HG03521 (cell line): ENCODE measurements at regions not wholly inside any gene's neighbourhood (a gene's known extent, or its start where the extent isn't known, plus 50 kb on each side); places are given as distances from the start of the nearest gene placed in this dataset.

Source experiments
- ATAC-seq: cut with Tn5 transposase; IDR thresholded peaks from one replicate; pipeline ENCODE4 v1.9.1; 2021; ENCODE audit warnings: mild to moderate bottlenecking, moderate library complexity; ENCODE audit not compliant: unreplicated experiment

GRCh38 chr13:79749566-79749965, 268.6 kb downstream of the NDFIP2 start:
- ATAC-seq = no peak

GRCh38 chr13:79745081-79745480, 264.1 kb downstream of the NDFIP2 start:
- no peak for ATAC-seq

- no peak for ATAC-seq
Observed at GRCh38 chr13:79742923-79743322, 262.0 kb downstream of the NDFIP2 start.

- no peak for ATAC-seq
Observed at GRCh38 chr13:79740991-79741390, 260.0 kb downstream of the NDFIP2 start.

GRCh38 chr13:79736356-79736755, 255.4 kb downstream of the NDFIP2 start:
- ATAC-seq = no peak

- ATAC-seq = no peak
Observed at GRCh38 chr13:79735228-79735627, 254.3 kb downstream of the NDFIP2 start.

- ATAC-seq = no peak
Observed at GRCh38 chr13:79727086-79727485, 246.1 kb downstream of the NDFIP2 start.

GRCh38 chr13:79725841-79726240, 244.9 kb downstream of the NDFIP2 start:
- no peak for ATAC-seq

GRCh38 chr13:79724348-79725103, 243.6 kb downstream of the NDFIP2 start:
- no peak for ATAC-seq

- ATAC-seq = no peak
Observed at GRCh38 chr13:79723519-79724024, 242.6 kb downstream of the NDFIP2 start.

GRCh38 chr13:79722885-79723445, 242.0 kb downstream of the NDFIP2 start:
- ATAC-seq = no peak

- ATAC-seq = no peak
Observed at GRCh38 chr13:79716191-79716590, 235.2 kb downstream of the NDFIP2 start.

GRCh38 chr13:79711631-79712030, 230.7 kb downstream of the NDFIP2 start:
- no peak for ATAC-seq

- no peak for ATAC-seq
Observed at GRCh38 chr13:79710376-79710775, 229.4 kb downstream of the NDFIP2 start.

- no peak for ATAC-seq
Observed at GRCh38 chr13:79709471-79709870, 228.5 kb downstream of the NDFIP2 start.

- ATAC-seq = peak; percentile 70
Observed at GRCh38 chr13:79703772-79704171, 222.8 kb downstream of the NDFIP2 start.

- ATAC-seq = no peak
Observed at GRCh38 chr13:79695754-79696153, 214.8 kb downstream of the NDFIP2 start.

GRCh38 chr13:79692846-79693245, 211.9 kb downstream of the NDFIP2 start:
- no peak for ATAC-seq

GRCh38 chr13:79691826-79692225, 210.9 kb downstream of the NDFIP2 start:
- ATAC-seq = no peak

- ATAC-seq = no peak
Observed at GRCh38 chr13:79688741-79689140, 207.8 kb downstream of the NDFIP2 start.

- no peak for ATAC-seq
Observed at GRCh38 chr13:79686441-79686840, 205.5 kb downstream of the NDFIP2 start.

GRCh38 chr13:79684371-79684770, 203.4 kb downstream of the NDFIP2 start:
- no peak for ATAC-seq
